ENCODE measurements at regions not wholly inside any gene's neighbourhood (a gene's known extent, or its start where the extent isn't known, plus 50 kb on each side); places are given as distances from the start of the nearest gene placed in this dataset.
A peak's percentile ranks its signal among the peaks of the same experiment; 100 is the strongest.

DNA sequence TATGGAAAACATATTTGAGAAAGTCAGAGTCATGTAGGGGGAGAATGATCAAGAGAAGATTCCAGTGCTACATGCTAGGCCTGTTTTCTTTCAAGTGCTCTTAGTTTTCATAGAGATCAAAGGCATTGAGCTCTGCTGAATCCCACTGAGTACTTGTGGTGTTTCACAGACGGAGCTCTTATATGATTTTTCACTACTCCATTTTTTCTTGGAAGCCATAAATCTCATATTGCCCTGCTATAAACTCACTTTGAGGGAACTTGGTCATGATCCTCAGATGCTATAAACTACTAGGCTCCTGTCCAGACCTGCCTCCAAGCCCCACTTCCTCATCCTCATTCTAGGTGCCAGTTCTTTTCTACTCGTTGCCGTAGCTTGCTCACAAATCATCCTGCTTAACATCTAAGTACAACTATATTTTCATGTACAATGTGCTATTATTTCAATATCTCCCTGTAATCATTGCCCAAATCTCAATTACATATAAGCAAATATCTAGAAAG is 180.8 kb upstream of the CCDC179 start:
- Mint-ChIP-seq H3K4me3 (no peak overlapping the region), H3K4me1 (no peaks in the 10 kb centered on the region), H3K27ac (peak overlapping the region in 1 of 3 experiments; percentile 13), H3K27me3 (ENCODE audit: low read depth) (no peaks in the 10 kb centered on the region), H3K9me3 (no peaks in the 10 kb centered on the region), H3K36me3 (ENCODE audit: low read depth) (no peaks in the 10 kb centered on the region)
- TF ChIP-seq, protein P1, sequence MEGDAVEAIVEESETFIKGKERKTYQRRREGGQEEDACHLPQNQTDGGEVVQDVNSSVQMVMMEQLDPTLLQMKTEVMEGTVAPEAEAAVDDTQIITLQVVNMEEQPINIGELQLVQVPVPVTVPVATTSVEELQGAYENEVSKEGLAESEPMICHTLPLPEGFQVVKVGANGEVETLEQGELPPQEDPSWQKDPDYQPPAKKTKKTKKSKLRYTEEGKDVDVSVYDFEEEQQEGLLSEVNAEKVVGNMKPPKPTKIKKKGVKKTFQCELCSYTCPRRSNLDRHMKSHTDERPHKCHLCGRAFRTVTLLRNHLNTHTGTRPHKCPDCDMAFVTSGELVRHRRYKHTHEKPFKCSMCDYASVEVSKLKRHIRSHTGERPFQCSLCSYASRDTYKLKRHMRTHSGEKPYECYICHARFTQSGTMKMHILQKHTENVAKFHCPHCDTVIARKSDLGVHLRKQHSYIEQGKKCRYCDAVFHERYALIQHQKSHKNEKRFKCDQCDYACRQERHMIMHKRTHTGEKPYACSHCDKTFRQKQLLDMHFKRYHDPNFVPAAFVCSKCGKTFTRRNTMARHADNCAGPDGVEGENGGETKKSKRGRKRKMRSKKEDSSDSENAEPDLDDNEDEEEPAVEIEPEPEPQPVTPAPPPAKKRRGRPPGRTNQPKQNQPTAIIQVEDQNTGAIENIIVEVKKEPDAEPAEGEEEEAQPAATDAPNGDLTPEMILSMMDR (IDR thresholded peaks at IDR 0.05; ENCODE audit: unreplicated experiment in 3 of 3) = no peak

GRCh38 chr11:23058656-23059055 is 198.4 kb upstream of the CCDC179 start:
- Mint-ChIP-seq H3K27ac (no peak overlapping the region), H3K27me3 (ENCODE audit: low read depth) (no peaks in the 10 kb centered on the region), H3K9me3 (no peaks in the 10 kb centered on the region), H3K4me1 (peaks cover 4% of the 10 kb centered on the region), H3K36me3 (ENCODE audit: low read depth) (no peaks in the 10 kb centered on the region), H3K4me3 (no peak overlapping the region)
- TF ChIP-seq, protein P1 (IDR thresholded peaks at IDR 0.05; ENCODE audit: unreplicated experiment in 3 of 3) = no peak

- H3K9me3 Mint-ChIP-seq = no peaks in the 10 kb centered on the region
- H3K36me3 Mint-ChIP-seq (ENCODE audit: low read depth) = no peaks in the 10 kb centered on the region
Measured at GRCh38 chr11:23063276-23063675, 203.0 kb upstream of the CCDC179 start.

GRCh38 chr11:23078289-23078971 is 218.2 kb upstream of the CCDC179 start:
- Mint-ChIP-seq H3K9me3 (no peaks in the 10 kb centered on the region), H3K27me3 (ENCODE audit: low read depth) (no peaks in the 10 kb centered on the region), H3K4me1 (peaks cover 11% of the 10 kb centered on the region), H3K36me3 (ENCODE audit: low read depth) (no peaks in the 10 kb centered on the region), H3K27ac (peak overlapping the region; percentile 18 to 86 (median 31)), H3K4me3 (peak overlapping the region in 1 of 3 experiments; percentile 12)
- TF ChIP-seq, protein P1 (IDR thresholded peaks at IDR 0.05; ENCODE audit: unreplicated experiment in 3 of 3) = no peak

More at GRCh38 chr11:23063276-23063675, 203.0 kb upstream of the CCDC179 start:
- H3K27me3 Mint-ChIP-seq (ENCODE audit: low read depth) = no peaks in the 10 kb centered on the region
- peaks cover 3% of the 10 kb centered on the region for H3K4me1 Mint-ChIP-seq
- TF ChIP-seq, protein P1 (IDR thresholded peaks at IDR 0.05; ENCODE audit: unreplicated experiment in 3 of 3) = no peak
- no peak overlapping the region for H3K27ac Mint-ChIP-seq
- H3K4me3 Mint-ChIP-seq = no peak overlapping the region

DNA sequence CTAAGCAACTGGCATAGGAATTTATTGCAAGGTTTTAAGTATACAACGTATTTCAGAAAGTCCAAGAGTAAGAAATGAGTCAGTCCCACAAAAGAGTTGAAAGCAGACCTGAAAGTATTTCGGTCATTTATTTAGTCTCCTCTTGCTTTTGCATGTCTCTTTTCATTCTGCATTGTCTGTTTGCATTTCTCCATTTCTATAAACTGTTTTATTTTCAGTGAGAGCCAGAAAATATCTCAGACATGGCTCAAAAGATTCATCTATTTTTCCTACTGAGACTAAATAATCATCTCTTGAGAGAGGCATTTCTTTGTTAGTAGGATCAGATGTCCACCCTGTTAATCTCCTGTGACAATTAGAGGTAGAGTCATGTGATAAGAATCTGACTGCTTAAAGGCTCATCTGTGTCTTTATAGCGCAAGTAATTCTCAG is 219.1 kb upstream of the CCDC179 start:
- TF ChIP-seq, protein P1 (IDR thresholded peaks at IDR 0.05; ENCODE audit: unreplicated experiment in 3 of 3) = no peak
- Mint-ChIP-seq H3K4me3 (no peak overlapping the region), H3K36me3 (ENCODE audit: low read depth) (no peaks in the 10 kb centered on the region), H3K27ac (peak overlapping the region; percentile 18 to 86 (median 19)), H3K27me3 (ENCODE audit: low read depth) (no peaks in the 10 kb centered on the region), H3K4me1 (peaks cover 11% of the 10 kb centered on the region), H3K9me3 (no peaks in the 10 kb centered on the region)

- H3K36me3 Mint-ChIP-seq (ENCODE audit: low read depth) = no peaks in the 10 kb centered on the region
- H3K4me3 Mint-ChIP-seq = no peak overlapping the region
- H3K27me3 Mint-ChIP-seq (ENCODE audit: low read depth) = peaks cover 4% of the 10 kb centered on the region
- H3K4me1 Mint-ChIP-seq = no peaks in the 10 kb centered on the region
- TF ChIP-seq, protein P1 (IDR thresholded peaks at IDR 0.05; ENCODE audit: unreplicated experiment in 3 of 3) = no peak
- H3K9me3 Mint-ChIP-seq = no peaks in the 10 kb centered on the region
- no peak overlapping the region for H3K27ac Mint-ChIP-seq
Measured at GRCh38 chr11:23087407-23087806, 227.1 kb upstream of the CCDC179 start.
